ENCODE measurements at regions not wholly inside any gene's neighbourhood (a gene's known extent, or its start where the extent isn't known, plus 50 kb on each side); places are given as distances from the start of the nearest gene placed in this dataset.

DNA sequence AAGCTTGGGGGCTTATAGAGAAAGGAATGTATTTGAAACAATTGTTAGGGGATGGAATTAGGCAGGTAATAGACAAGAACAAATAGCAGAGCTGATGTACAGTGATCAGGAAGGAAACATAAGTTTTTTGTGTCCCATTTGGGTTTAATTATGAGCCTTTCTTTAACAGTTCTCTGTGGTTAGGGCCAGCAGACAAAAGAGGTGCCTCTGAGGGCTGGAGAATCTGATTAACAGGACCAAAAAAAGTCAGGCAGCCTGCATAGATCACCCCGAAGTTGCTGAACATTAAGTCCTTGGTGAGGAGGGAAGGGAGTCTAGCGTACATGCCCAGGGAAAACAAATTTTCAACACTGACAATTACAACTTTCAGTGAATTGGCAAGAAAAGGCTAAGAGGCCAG, 88.6 kb upstream of the SPRED1 start:
- TF ChIP-seq POLR2AphosphoS5 (IDR thresholded peaks at IDR 0.05), result no peak
- TF ChIP-seq, protein P1, sequence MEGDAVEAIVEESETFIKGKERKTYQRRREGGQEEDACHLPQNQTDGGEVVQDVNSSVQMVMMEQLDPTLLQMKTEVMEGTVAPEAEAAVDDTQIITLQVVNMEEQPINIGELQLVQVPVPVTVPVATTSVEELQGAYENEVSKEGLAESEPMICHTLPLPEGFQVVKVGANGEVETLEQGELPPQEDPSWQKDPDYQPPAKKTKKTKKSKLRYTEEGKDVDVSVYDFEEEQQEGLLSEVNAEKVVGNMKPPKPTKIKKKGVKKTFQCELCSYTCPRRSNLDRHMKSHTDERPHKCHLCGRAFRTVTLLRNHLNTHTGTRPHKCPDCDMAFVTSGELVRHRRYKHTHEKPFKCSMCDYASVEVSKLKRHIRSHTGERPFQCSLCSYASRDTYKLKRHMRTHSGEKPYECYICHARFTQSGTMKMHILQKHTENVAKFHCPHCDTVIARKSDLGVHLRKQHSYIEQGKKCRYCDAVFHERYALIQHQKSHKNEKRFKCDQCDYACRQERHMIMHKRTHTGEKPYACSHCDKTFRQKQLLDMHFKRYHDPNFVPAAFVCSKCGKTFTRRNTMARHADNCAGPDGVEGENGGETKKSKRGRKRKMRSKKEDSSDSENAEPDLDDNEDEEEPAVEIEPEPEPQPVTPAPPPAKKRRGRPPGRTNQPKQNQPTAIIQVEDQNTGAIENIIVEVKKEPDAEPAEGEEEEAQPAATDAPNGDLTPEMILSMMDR (IDR thresholded peaks at IDR 0.05), result no peak
- TF ChIP-seq POLR2A (IDR thresholded peaks at IDR 0.05), result no peak

All from transverse colon (tissue), 4 donors.